GM21367 (cell line): ENCODE measurements at regions not wholly inside any gene's neighbourhood (a gene's known extent, or its start where the extent isn't known, plus 50 kb on each side); places are given as distances from the start of the nearest gene placed in this dataset.

Source experiments
- ATAC-seq: cut with Tn5 transposase; IDR thresholded peaks from one replicate; pipeline ENCODE4 v1.9.1; 2021; ENCODE audit not compliant: unreplicated experiment

GRCh38 chr2:145304501-145304900, 784.6 kb upstream of the ZEB2 start:
- ATAC-seq: no peak

GRCh38 chr2:145303536-145303935, 783.6 kb upstream of the ZEB2 start:
- no peak for ATAC-seq

- ATAC-seq: no peak
These were observed 783.0 kb upstream of the ZEB2 start for GRCh38 chr2:145302886-145303285.

GRCh38 chr2:145302451-145302850, 782.5 kb upstream of the ZEB2 start:
- no peak for ATAC-seq

GRCh38 chr2:145299368-145299767, 779.4 kb upstream of the ZEB2 start:
- ATAC-seq: no peak

GRCh38 chr2:145292166-145292565, 772.2 kb upstream of the ZEB2 start:
- no peak for ATAC-seq

- no peak for ATAC-seq
These were observed 771.1 kb upstream of the ZEB2 start for GRCh38 chr2:145290986-145291385.

GRCh38 chr2:145289946-145290345, 770.0 kb upstream of the ZEB2 start:
- ATAC-seq: no peak

- ATAC-seq: no peak
These were observed 769.0 kb upstream of the ZEB2 start for GRCh38 chr2:145288650-145289496.

GRCh38 chr2:145287736-145288135, 767.8 kb upstream of the ZEB2 start:
- no peak for ATAC-seq

GRCh38 chr2:145286716-145287275, 766.9 kb upstream of the ZEB2 start:
- ATAC-seq: no peak

GRCh38 chr2:145284551-145284950, 764.6 kb upstream of the ZEB2 start:
- ATAC-seq: no peak

GRCh38 chr2:145283131-145283530, 763.2 kb upstream of the ZEB2 start:
- ATAC-seq: no peak

GRCh38 chr2:145277922-145278321, 758.0 kb upstream of the ZEB2 start:
- no peak for ATAC-seq

GRCh38 chr2:145273840-145274239, 753.9 kb upstream of the ZEB2 start:
- no peak for ATAC-seq

GRCh38 chr2:145268931-145269330, 749.0 kb upstream of the ZEB2 start:
- no peak for ATAC-seq

- no peak for ATAC-seq
These were observed 747.5 kb upstream of the ZEB2 start for GRCh38 chr2:145267451-145267850.

GRCh38 chr2:145265244-145265643, 745.3 kb upstream of the ZEB2 start:
- ATAC-seq: no peak

- ATAC-seq: no peak
These were observed 740.8 kb upstream of the ZEB2 start for GRCh38 chr2:145260674-145261073.

GRCh38 chr2:145260081-145260480, 740.2 kb upstream of the ZEB2 start:
- ATAC-seq: no peak

GRCh38 chr2:145258903-145259579, 739.1 kb upstream of the ZEB2 start:
- no peak for ATAC-seq

- no peak for ATAC-seq
These were observed 738.0 kb upstream of the ZEB2 start for GRCh38 chr2:145257931-145258330.
